ENCODE measurements at regions not wholly inside any gene's neighbourhood (a gene's known extent, or its start where the extent isn't known, plus 50 kb on each side); places are given as distances from the start of the nearest gene placed in this dataset.

- TF ChIP-seq CTCF (IDR thresholded peaks at IDR 0.05; ENCODE audit: low read depth, low read length) (no peak), POLR2A (IDR thresholded peaks at IDR 0.05; ENCODE audit: extremely low read depth, insufficient read length) (no peak), MAX (IDR thresholded peaks at IDR 0.05; ENCODE audit: low read depth, low read length) (no peak), MYC (IDR thresholded peaks at IDR 0.05; ENCODE audit: low read depth, low read length) (no peak)
Measured at GRCh38 chr5:93019896-93020295, 561.1 kb downstream of the NR2F1-AS1 start.

All from NB4 (cell line).